HepG2 (cell line): ENCODE measurements at regions not wholly inside any gene's neighbourhood (a gene's known extent, or its start where the extent isn't known, plus 50 kb on each side); places are given as distances from the start of the nearest gene placed in this dataset.

Experiments used
- ASH2L ChIP-seq: fragments of 300-600, 200-600 bp; sonication (generic); IDR thresholded peaks from 2 replicates; pipeline ENCODE4 v1.7.0; 2017; ENCODE audit warnings: low read depth, mild to moderate bottlenecking, moderate library complexity, mixed read lengths, low read length; ENCODE audit not compliant: insufficient read length
- EZH2 ChIP-seq: conservative IDR thresholded peaks from 2 replicates; pipeline ENCODE4 v1.6.1; 2012; ENCODE audit warnings: mild to moderate bottlenecking, low read depth, low read length, moderate library complexity
- GATAD2A ChIP-seq: IDR thresholded peaks from 2 replicates; pipeline ENCODE4 v1.6.1; 2016
- MYPOP ChIP-seq: sonication (generic); formaldehyde crosslinking; IDR thresholded peaks from 2 replicates; pipeline ENCODE4 v1.8.1; 2023; ENCODE audit warnings: mild to moderate bottlenecking, moderate library complexity, missing genetic modification reagents
- ZNF225 ChIP-seq: sonication (generic); formaldehyde crosslinking; IDR thresholded peaks from 2 replicates; pipeline ENCODE4 v1.4.0; 2020; ENCODE audit warnings: mild to moderate bottlenecking, missing genetic modification reagents
- ZNF292 ChIP-seq: sonication (generic); formaldehyde crosslinking; IDR thresholded peaks from 2 replicates; pipeline ENCODE4 v1.8.1; 2022; ENCODE audit warnings: mild to moderate bottlenecking, low read depth, missing genetic modification reagents, borderline replicate concordance
- ZNF362 ChIP-seq: sonication (generic); formaldehyde crosslinking; IDR thresholded peaks from 2 replicates; pipeline ENCODE4 v1.4.0; 2020; ENCODE audit warnings: missing genetic modification reagents, mild to moderate bottlenecking, borderline replicate concordance
- ZNF501 ChIP-seq: sonication (generic); formaldehyde crosslinking; IDR thresholded peaks from 2 replicates; pipeline ENCODE4 v1.5.1; 2020; ENCODE audit warnings: mild to moderate bottlenecking, moderate library complexity, missing genetic modification reagents
- ZNF687 ChIP-seq: sonication (generic); formaldehyde crosslinking; IDR thresholded peaks from 2 replicates; pipeline ENCODE4 v1.5.1; 2020; ENCODE audit warnings: mild to moderate bottlenecking, missing genetic modification reagents, moderate library complexity
- ZNF780A ChIP-seq: sonication (generic); formaldehyde crosslinking; IDR thresholded peaks from 2 replicates; pipeline ENCODE4 v1.8.0; 2022; ENCODE audit warnings: mild to moderate bottlenecking, missing genetic modification reagents, moderate library complexity

- TF ChIP-seq ASH2L: peak; percentile 2
- TF ChIP-seq ZNF292 (CRISPR knock-in tag): 0 out of 2 replicates have a peak, but pooled peaks have one; percentile 34
- TF ChIP-seq ZNF225 (CRISPR knock-in tag): peak; percentile 58; the same call in 1 of the 2 replicates
- TF ChIP-seq EZH2: no peak
- peak; percentile 64 for TF ChIP-seq ZNF687
- no peak for TF ChIP-seq ZNF780A (CRISPR knock-in tag)
- TF ChIP-seq GATAD2A (CRISPR knock-in tag): peak; percentile 36
- TF ChIP-seq ZNF501 (CRISPR knock-in tag): peak; percentile 63; the same call in 1 of the 2 replicates
- peak; percentile 59; the same call in 1 of the 2 replicates for TF ChIP-seq ZNF362 (CRISPR knock-in tag)
- TF ChIP-seq MYPOP (CRISPR knock-in tag): 0 out of 2 replicates have a peak, but pooled peaks have one; percentile 41
These were observed 80.4 kb upstream of the AK4 start (continued) for GRCh38 chr1:65067491-65068201.
